AG10803 (cell line): ENCODE measurements at regions not wholly inside any gene's neighbourhood (a gene's known extent, or its start where the extent isn't known, plus 50 kb on each side); places are given as distances from the start of the nearest gene placed in this dataset.

Experiments
- DNase-seq: peaks from one replicate; pipeline ENCODE4 v3.0.0; 2010; ENCODE audit warnings: low read depth
- H3K4me3 ChIP-seq: 2 replicates; pipeline ENCODE4 v1.5.1; 2011; ENCODE audit warnings: mild to moderate bottlenecking, low read length, control low read depth
- TF ChIP-seq, protein P1 (sequence below): conservative IDR thresholded peaks from 2 replicates; pipeline ENCODE4 v1.5.1; 2011; ENCODE audit warnings: mild to moderate bottlenecking, low read length, control low read depth, inconsistent platforms

DNA sequence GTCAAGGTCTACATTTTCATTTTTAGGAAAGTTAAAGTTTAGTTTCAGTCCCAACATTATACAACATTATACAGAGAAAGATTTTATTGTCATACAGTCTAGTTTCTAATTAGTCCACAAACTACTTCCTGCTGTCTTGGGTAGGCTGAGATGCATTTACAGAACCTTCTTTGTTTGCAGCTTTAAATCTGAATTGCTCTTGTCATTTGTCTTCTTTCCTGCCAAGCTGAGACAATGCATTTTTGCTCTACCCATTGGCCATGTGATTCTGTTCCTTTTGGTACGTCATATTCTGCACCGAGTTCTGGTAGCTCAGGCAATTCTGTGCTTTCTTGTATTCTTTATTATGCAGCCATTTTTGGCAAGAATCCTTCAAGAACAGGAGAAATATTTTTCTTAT is 228.5 kb downstream of the ATP23 start:
- TF ChIP-seq, protein P1, sequence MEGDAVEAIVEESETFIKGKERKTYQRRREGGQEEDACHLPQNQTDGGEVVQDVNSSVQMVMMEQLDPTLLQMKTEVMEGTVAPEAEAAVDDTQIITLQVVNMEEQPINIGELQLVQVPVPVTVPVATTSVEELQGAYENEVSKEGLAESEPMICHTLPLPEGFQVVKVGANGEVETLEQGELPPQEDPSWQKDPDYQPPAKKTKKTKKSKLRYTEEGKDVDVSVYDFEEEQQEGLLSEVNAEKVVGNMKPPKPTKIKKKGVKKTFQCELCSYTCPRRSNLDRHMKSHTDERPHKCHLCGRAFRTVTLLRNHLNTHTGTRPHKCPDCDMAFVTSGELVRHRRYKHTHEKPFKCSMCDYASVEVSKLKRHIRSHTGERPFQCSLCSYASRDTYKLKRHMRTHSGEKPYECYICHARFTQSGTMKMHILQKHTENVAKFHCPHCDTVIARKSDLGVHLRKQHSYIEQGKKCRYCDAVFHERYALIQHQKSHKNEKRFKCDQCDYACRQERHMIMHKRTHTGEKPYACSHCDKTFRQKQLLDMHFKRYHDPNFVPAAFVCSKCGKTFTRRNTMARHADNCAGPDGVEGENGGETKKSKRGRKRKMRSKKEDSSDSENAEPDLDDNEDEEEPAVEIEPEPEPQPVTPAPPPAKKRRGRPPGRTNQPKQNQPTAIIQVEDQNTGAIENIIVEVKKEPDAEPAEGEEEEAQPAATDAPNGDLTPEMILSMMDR = no peak
- DNase-seq = no peak
- no peak overlapping the region for H3K4me3 ChIP-seq

- H3K4me3 ChIP-seq = no peak overlapping the region
- peak; percentile 1 for DNase-seq
- TF ChIP-seq, protein P1 = no peak
Measured at GRCh38 chr12:58171914-58172313, 230.5 kb downstream of the ATP23 start.

DNA sequence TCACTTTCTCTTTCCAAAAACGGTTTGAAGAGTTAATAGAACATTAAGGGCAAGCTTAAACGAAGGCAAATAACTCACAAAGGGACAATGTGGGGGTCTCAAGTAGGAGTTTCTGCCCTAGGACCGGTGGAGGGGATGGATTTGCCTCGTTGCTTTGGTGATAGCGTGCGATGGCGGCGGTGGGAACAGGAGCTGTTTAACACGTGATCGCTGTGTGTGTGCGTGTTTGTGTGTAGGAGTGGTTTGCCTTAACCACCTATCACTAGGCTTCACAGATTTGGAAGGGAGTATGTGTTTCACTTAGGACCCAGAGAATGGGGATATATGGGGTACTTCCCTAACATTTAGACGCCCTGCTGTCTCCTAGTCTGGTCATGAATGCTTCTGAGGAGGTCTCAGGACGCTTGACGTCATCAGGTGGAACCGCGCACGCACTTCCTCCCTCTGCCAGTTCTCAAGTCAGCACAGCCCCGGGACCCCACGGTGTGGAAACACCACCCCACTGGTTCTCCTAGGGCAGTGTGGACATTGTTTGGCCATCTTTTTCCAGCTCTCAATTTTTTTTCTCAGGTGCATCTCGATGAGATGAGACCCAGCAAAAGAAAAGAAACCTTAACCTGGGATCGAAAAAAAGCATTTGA is 231.2 kb downstream of the ATP23 start:
- DNase-seq = no peak
- TF ChIP-seq, protein P1 = no peak
- no peak overlapping the region for H3K4me3 ChIP-seq

DNA sequence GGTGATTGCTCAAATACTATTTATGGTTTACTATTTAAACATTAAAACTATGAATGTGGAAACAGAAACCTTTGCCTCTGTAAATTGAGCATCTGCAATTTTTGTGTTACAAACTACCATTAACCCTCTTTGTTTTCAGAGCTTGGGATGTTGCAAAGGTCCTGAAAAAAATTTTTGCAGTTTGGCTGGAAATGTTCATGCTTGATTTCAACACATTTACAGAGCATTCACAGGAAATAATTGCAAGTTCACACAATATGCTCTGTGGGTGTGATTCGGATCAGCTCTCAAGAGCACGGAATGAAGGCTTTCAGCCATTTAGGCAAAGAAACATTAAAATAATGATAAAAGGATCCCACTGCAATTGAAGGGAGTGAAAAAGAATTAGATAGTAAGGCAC is 232.9 kb downstream of the ATP23 start:
- TF ChIP-seq, protein P1 = no peak
- H3K4me3 ChIP-seq = no peak overlapping the region
- peak; percentile 13 for DNase-seq

DNA sequence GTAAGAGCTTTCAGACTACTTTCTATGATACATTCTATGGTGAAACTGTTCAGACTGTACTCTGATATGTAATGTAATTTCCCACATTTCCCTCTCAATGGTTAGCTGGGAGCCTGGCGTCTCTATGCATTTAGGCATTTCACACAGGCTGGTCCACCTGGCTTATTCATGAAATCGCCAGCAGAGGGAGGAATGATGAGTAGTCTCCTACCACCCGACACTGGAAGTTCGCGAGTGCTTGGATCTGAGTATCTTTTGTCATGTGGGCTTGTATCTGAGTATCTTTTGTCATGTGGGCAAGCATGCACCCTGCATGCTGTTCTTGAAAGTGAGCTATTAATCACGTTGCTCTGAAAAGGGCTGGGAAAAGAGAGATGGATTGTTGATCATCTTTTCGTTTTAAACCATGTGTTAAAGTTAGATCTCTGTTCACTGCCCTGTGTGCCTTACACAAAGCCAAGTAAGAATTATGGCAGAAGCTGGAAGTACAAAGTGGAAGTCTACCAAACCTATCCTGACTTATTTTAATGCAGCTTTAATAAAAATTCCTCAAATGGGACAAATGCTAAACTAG is 235.0 kb downstream of the ATP23 start:
- DNase-seq = peak; percentile 39
- H3K4me3 ChIP-seq = no peak overlapping the region
- TF ChIP-seq, protein P1 = peak; percentile 67

DNA sequence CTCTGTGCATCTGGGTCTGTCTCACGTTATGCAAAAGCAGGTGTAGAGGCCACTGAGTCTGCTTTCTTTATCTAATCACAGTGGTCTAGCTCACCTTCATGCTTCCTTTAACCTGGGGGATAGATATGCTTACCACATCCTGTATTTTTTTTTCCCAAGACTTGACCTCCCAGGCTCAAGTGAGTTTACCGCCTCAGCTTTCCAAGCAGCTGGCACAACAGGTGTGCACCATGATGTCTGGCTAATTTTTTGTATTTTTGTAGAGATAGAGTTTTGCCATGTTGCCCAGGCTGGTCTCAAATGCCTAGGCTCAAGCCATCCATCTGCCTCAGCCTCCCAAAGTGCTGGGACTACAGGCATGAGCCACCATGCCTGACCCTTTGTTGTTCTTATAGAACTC is 236.0 kb downstream of the ATP23 start:
- no peak for DNase-seq
- TF ChIP-seq, protein P1 = no peak
- no peak overlapping the region for H3K4me3 ChIP-seq

- H3K4me3 ChIP-seq = no peak overlapping the region
- no peak for DNase-seq
- TF ChIP-seq, protein P1 = no peak
Measured at GRCh38 chr12:58184212-58184611, 242.8 kb downstream of the ATP23 start.
